ENCODE measurements at regions not wholly inside any gene's neighbourhood (a gene's known extent, or its start where the extent isn't known, plus 50 kb on each side); places are given as distances from the start of the nearest gene placed in this dataset.

DNA sequence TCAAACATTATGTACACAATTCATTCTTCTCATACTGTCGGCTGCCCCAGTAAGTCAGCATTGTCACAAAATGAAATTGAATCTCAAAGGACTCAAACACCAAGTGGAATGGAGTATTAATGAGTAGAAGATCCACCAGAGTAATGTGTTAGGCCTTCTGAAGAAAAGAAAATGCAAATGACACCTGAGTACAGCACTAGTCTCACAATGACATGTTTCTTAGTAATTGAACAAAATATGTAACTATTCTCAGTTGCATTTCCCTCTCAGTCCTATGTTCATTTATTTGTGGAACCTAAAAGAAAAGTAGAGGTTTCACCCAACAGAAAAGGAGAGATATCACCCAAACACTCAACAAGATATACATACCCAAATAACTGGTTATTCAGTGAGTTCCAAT, 283.9 kb upstream of the THBS1 start:
- no peak for TF ChIP-seq REST (IDR thresholded peaks at IDR 0.05; ENCODE audit: low read depth, low read length)
- TF ChIP-seq, protein P1, sequence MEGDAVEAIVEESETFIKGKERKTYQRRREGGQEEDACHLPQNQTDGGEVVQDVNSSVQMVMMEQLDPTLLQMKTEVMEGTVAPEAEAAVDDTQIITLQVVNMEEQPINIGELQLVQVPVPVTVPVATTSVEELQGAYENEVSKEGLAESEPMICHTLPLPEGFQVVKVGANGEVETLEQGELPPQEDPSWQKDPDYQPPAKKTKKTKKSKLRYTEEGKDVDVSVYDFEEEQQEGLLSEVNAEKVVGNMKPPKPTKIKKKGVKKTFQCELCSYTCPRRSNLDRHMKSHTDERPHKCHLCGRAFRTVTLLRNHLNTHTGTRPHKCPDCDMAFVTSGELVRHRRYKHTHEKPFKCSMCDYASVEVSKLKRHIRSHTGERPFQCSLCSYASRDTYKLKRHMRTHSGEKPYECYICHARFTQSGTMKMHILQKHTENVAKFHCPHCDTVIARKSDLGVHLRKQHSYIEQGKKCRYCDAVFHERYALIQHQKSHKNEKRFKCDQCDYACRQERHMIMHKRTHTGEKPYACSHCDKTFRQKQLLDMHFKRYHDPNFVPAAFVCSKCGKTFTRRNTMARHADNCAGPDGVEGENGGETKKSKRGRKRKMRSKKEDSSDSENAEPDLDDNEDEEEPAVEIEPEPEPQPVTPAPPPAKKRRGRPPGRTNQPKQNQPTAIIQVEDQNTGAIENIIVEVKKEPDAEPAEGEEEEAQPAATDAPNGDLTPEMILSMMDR (IDR thresholded peaks at IDR 0.05): no peak
- no peak for TF ChIP-seq POLR2AphosphoS5 (IDR thresholded peaks at IDR 0.05; ENCODE audit: low read depth, low read length)
- TF ChIP-seq GABPA (IDR thresholded peaks at IDR 0.05; ENCODE audit: low read depth): no peak
- no peak for TF ChIP-seq TAF1 (IDR thresholded peaks at IDR 0.05; ENCODE audit: borderline replicate concordance, low read depth, low read length)
- TF ChIP-seq, protein P2, sequence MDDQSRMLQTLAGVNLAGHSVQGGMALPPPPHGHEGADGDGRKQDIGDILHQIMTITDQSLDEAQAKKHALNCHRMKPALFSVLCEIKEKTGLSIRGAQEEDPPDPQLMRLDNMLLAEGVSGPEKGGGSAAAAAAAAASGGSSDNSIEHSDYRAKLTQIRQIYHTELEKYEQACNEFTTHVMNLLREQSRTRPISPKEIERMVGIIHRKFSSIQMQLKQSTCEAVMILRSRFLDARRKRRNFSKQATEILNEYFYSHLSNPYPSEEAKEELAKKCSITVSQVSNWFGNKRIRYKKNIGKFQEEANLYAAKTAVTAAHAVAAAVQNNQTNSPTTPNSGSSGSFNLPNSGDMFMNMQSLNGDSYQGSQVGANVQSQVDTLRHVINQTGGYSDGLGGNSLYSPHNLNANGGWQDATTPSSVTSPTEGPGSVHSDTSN (IDR thresholded peaks at IDR 0.05): no peak
- TF ChIP-seq EP300 (IDR thresholded peaks at IDR 0.05; ENCODE audit: borderline replicate concordance in 1 of 2, low read depth in 1 of 2, low read length in 1 of 2): no peak
- TF ChIP-seq, protein P3, sequence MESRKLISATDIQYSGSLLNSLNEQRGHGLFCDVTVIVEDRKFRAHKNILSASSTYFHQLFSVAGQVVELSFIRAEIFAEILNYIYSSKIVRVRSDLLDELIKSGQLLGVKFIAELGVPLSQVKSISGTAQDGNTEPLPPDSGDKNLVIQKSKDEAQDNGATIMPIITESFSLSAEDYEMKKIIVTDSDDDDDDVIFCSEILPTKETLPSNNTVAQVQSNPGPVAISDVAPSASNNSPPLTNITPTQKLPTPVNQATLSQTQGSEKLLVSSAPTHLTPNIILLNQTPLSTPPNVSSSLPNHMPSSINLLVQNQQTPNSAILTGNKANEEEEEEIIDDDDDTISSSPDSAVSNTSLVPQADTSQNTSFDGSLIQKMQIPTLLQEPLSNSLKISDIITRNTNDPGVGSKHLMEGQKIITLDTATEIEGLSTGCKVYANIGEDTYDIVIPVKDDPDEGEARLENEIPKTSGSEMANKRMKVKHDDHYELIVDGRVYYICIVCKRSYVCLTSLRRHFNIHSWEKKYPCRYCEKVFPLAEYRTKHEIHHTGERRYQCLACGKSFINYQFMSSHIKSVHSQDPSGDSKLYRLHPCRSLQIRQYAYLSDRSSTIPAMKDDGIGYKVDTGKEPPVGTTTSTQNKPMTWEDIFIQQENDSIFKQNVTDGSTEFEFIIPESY (IDR thresholded peaks at IDR 0.05; ENCODE audit: borderline replicate concordance, low read depth): no peak
- TF ChIP-seq RAD21 (IDR thresholded peaks at IDR 0.05; ENCODE audit: low read length): no peak
- TF ChIP-seq SMC3 (IDR thresholded peaks at IDR 0.05; ENCODE audit: low read depth, low read length): no peak

Measured in SK-N-SH (cell line).